ENCODE measurements at regions not wholly inside any gene's neighbourhood (a gene's known extent, or its start where the extent isn't known, plus 50 kb on each side); places are given as distances from the start of the nearest gene placed in this dataset.

DNA sequence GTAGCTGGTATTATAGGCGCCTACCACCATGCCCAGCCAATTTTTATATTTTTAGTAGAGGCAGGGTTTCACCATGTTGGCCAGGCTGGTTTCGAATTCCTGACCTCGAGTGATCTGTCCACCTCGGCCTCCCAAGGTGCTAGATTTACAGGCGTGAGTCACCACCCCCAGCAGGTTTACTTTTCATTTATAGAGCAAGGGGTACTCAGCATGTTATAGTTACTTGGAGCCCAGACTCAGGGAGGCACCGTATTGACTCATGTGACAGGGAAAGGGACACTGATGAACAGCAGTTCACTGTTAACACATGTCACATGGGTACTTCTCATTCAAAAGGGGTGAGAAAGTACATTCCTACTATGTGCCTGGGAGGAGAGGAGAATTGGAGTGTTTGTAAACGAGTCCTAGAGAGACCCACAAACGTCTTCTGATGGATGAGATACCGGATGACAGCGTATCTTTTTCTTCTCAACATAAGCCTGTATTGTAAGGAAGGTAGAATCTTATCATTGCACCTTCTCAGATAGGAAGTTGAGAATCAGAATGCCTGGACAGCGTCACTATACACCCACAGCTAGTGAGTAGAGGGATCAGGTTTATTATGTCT, 510.0 kb downstream of the USP25 start:
- TF ChIP-seq, protein P1, sequence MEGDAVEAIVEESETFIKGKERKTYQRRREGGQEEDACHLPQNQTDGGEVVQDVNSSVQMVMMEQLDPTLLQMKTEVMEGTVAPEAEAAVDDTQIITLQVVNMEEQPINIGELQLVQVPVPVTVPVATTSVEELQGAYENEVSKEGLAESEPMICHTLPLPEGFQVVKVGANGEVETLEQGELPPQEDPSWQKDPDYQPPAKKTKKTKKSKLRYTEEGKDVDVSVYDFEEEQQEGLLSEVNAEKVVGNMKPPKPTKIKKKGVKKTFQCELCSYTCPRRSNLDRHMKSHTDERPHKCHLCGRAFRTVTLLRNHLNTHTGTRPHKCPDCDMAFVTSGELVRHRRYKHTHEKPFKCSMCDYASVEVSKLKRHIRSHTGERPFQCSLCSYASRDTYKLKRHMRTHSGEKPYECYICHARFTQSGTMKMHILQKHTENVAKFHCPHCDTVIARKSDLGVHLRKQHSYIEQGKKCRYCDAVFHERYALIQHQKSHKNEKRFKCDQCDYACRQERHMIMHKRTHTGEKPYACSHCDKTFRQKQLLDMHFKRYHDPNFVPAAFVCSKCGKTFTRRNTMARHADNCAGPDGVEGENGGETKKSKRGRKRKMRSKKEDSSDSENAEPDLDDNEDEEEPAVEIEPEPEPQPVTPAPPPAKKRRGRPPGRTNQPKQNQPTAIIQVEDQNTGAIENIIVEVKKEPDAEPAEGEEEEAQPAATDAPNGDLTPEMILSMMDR (IDR thresholded peaks at IDR 0.05), result no peak
- no peak for TF ChIP-seq POLR2A (IDR thresholded peaks at IDR 0.05)
